GM19240 (cell line): ENCODE measurements at regions not wholly inside any gene's neighbourhood (a gene's known extent, or its start where the extent isn't known, plus 50 kb on each side); places are given as distances from the start of the nearest gene placed in this dataset.
"Not testable (repeated sequence)": the region's sequence is repeated elsewhere in the genome, so short reads cannot be mapped to it uniquely, and the experiment has no call there.

Source experiments
- DNase-seq: peaks from one replicate; pipeline ENCODE4 v3.0.0; 2011; ENCODE audit warnings: low spot score; ENCODE audit not compliant: insufficient read length

- DNase-seq: no peak
Observed at GRCh38 chr6:40887079-40887791, 151.8 kb downstream of the UNC5CL start.

DNA sequence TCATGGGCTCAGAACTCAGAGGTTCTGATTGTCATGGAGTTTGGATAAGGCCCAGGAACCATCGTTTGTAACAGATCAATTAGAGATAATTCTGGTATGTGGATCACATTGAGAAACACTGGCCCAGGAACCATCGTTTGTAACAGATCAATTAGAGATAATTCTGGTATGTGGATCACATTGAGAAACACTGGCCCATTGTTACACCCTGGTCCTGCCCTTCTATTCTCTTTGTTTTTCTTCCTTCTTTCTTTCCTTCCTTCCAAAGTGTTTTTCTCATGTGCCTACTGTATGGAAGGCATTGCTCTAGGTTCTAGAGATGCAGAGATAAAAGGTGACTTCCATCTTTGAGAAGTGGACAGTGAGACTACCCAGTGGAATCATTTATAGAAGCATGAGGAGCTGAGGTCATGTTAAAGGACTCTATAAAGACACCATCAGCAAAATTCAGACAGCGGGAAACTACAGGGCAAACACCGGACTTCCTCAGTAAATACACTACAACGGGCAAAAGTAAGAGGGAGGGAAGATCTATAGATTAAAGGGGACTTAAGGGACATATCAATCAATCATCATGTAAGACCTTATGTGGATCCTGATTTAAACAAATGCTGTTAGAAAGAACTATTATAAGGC, 153.8 kb downstream of the UNC5CL start:
- no peak for DNase-seq

DNA sequence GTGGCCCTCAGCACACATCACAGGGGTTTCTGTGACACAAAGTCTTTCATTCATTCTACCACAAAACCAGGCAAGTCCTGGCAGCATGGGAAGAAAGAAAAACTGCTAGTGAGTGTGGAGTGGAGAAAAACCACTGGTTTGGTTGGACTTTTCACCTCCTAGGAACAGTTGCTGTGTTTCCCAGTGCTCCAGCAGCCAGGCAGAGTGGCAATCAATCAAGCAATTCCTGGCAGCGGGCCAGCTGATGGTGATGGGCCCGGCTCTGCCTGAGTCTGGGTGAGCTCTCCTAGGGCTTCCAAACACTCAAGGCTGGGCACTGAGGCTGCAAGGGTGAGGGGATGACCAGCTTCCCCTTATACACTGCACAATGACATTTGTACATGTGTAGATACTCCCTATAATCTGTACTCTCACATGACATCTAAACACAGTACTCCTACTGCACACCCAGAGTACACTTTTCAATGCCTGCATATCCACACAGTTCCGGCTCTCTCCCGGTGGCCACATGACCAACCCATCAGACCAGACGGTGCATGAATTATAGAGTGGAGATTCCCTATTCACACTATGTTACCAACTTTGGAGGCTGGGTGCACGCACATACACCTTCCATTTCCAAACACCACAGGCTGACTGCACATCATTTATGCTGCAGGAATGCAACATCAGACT, 156.6 kb downstream of the UNC5CL start:
- DNase-seq: no peak

- DNase-seq: no peak
Observed at GRCh38 chr6:40881501-40881900, 157.5 kb downstream of the UNC5CL start.

- no peak for DNase-seq
Observed at GRCh38 chr6:40880906-40881305, 158.1 kb downstream of the UNC5CL start.

DNA sequence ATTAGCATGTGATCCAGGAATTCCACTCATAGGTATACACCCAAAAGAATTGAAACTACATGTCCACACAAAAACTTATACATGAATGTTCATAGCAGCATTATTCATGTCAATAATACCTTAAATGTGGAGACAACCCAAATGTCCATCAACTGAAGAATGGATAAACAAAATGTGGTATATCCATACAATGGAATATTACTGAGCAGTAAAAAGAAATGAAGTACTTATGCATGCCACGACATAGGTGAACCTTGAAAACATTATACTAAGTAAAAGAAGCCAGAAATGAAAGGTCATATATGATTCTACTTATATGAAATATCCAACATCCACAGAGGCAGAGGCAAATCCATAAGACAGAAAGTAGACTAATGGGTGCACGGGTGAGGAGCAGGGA, 159.9 kb downstream of the UNC5CL start:
- DNase-seq: no peak

GRCh38 chr6:40877362-40877761, 161.7 kb downstream of the UNC5CL start:
- no peak for DNase-seq

DNA sequence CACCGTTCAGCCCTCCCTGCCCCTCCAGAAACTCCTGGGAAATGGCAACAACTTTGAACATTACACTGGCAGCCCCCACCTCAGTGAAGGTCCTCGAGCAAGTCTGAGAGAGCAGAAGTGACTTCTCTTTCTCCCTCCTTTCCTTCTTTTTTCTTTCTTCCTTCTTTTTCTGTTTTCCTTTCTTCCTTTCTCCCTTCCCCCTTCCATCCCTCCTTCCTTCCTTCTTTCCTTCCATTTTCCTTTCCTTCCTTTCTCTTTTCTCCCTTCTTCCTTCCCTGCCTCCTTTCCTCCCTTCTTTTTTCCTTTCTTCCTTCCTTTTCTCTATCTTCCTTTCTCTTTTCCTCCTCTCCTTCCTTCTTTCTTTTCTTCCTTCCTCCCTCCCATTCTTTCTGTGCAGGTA, 162.7 kb downstream of the UNC5CL start:
- DNase-seq: no peak

DNA sequence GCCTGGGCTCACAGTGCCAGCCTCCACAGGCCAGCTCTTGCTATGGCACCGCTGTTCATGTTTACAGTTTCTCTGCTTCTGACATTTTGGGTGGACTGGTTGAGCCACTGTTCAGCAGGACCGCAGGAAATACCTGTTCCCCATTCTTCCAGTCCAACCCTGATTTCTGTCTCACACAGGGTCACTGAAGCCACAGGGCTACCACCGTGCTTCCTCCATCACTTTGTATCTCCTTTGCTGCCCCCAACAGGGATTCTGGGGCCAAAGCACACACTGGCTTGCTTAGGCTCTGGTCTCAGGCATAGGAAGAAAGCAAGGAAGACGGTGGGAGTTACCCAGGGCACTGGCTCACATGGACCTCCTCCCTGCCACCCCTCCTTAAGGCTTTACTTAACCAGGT, 164.5 kb downstream of the UNC5CL start:
- DNase-seq: no peak

DNA sequence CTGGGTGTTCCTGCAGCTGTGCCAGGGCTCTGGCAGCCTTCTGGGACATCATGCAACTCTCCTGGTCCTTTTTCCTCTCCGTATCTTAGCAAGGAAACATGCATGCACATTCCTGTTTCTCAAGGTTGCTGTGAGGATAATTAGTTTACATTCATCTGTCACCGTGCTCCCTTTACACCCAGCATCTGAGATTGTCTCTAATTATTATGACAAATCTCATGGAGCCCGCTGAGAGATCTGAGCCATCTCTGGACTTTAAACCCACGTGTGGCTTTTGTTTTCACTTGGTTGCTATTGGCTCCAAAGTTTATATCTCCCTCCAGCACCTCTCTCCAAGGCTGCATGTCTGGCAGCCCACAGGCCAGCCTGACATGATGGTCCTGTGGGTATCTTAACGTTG, 167.6 kb downstream of the UNC5CL start:
- no peak for DNase-seq

DNA sequence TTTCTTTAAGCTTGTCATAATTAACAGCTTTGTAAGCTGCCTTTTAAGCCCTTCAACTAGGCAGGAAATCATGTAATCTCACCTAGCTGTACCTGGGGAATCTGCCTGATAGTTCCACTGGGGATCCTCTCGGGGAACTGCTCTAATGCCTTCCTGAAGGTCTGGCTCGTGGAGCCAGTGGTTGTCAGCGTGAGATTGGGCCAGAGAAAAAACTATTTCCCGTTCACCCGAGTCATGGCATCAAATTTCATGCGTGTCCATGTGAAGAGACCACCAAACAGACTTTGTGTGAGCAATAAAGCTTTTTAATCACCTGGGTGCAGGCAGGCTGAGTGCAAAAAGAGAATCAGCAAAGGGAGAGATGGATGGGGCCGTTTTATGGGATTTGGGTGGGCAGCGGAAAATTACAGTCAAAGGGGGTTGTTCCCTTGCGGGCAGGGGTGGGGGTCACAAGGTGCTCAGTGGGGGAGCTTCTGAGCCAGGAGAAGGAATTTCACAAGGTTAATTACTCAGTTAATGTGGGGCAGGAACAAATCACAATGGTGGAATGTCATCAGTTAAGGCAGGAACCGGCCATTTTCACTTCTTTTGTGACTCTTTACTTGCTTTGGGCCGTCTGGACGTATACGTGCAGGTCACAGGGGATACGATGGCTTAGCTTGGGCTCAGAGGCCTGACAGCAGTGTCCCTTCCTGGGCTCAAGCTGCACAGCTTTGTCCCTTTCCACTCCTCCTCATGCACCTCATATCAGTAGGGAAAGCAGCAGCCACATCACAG, 170.7 kb downstream of the UNC5CL start:
- not testable (repeated sequence) for DNase-seq

DNA sequence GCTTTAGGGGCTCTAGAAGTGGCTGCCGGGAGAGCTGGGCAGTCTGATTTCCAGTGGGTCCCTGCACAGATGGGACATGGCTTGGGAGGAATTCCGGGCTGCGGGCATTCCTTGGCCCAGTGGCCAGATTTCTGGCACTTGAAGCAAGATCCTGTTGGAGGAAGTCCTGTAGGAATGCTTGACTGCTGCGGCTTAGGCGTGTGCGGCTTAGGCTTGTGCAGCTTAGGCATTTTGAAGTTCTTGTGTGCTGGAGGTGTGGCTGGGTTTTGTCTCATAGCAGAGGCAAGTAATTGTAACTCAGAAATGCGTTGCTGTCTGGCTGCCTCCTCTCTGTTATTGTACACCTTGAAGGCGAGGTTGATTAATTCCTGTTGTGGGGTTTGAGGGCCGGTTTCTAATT, 171.5 kb downstream of the UNC5CL start:
- not testable (repeated sequence) for DNase-seq

DNA sequence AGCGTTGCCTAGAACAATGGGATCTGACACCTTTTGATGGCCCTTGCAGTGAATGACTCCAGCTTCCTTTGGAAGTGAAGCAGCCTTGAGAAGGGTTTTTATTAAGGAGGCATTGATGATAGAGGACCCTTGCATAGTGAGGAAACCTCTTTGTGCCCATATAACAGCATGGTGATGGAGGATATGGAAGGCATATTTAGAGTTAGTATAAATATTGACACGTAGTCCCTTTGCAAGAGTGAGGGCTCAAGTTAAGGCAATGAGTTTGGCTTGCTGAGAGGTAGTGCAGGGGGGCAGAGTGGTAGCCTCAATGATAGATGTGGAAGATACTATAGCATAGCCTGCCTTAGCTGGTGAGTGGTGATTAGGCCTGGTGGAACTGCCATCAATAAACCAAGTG, 173.8 kb downstream of the UNC5CL start:
- DNase-seq: not testable (repeated sequence)

- DNase-seq: no peak
Observed at GRCh38 chr6:40860443-40860842, 178.6 kb downstream of the UNC5CL start.

DNA sequence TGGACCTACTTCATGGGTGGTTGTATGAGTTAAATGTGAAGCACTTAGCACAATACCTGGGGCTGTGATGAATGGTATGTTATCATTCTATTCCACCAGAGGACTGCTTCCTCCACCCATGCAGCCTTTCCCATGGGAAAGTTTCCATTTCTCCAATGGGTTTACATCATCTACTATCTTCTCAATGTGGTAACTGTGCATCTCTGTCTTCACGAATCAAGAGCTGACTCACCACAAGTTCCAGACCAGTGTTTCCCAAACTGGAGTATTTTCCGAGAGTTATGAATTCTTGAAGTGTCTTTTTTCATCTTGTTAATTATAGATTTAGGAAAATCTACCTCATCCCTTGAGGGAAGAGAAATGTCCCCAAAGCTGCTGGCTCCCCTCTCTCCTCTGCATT, 182.8 kb downstream of the UNC5CL start:
- DNase-seq: no peak

DNA sequence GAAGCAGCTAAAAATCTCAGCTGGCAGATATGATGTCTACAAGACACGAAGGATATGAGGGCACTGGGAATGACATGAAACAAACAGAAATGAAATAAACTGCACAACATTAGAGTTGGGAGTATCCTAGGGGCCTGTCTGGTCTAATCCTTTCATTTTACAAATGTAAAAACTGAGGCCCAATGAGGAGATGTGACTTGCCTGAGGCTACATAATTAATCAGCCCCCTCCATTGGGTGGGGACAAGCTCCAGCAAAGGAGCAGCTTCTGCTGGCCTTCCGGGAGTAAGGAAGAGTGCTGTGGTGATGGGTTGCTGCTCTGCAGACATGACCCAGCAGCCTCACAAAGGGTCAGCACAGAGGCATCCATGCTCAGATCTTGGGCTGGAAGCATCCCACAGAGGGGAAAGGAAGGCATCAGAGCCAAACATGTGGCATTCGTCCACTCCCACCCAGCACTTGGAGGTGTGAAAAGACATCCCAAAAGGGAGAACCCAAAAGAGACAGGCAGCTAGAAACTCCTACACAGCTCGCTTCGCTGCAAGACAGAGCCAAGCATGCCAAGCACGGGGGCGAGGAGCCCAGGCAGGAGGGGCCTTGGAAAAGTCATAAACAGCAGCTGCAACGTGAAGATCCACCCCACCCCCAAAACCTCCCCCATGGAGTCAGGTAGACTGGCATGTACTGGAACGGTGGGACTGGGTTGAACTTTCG, 183.7 kb downstream of the UNC5CL start:
- no peak for DNase-seq

- no peak for DNase-seq
Observed at GRCh38 chr6:40854592-40854991, 184.4 kb downstream of the UNC5CL start.

DNA sequence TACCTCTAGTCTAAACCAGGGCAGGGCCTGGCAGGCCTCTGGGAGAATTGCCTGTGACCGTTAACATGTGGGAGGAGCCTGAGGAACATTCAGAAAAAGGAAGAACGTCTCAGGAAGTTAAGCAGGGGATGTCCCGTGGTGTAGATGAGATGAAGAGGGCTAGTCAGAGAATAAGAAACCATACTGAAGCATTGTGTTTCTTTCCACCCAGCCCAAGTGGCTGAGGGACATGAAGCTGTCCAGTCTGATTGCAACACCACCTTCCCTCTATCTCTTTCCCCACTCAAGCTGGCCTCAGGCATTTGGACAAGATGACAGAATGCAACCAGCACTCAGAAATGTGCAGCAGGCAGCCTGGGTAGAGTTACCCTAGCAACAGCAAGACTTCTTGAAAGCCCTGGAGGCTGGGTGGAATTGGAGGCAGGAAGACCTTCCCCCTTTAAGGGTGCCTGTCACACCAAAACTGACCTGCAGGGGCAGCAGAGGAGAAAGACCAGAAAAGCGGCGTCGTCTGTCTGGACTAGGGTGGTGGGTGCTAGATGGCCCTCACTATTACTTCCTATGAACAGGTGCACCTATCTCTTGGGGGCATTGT, 186.1 kb downstream of the UNC5CL start:
- DNase-seq: no peak

DNA sequence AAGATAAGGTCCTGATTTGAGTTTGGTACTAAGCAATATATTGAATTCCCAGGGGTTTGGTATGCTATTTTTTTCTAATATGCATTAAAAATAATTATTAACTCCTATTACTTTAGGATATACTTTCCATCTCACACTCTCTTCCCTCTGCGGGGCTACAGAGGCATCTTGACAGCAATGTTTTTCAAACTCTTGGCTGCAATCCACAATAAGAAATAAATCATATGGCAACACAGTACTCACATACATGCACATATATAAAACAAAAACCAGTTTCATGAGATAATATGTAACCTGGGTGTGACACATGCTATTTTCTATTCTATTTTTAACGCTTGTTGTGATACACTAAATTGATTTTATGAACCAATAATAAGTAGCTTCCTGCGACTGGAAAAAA, 189.5 kb downstream of the UNC5CL start:
- no peak for DNase-seq

- DNase-seq: no peak
Observed at GRCh38 chr6:40848868-40849514, 190.0 kb downstream of the UNC5CL start.
